Thoracic aorta (tissue), 2 donors: ENCODE measurements at regions not wholly inside any gene's neighbourhood (a gene's known extent, or its start where the extent isn't known, plus 50 kb on each side); places are given as distances from the start of the nearest gene placed in this dataset.

Source experiments
- ATAC-seq: fragments of 150-250 bp; one replicate; pipeline ENCODE4 v1.8.0; 2017; ENCODE audit warnings: low read depth; ENCODE audit not compliant: insufficient number of reproducible peaks, low FRiP score
- DNase-seq: peaks from one replicate; pipeline ENCODE4 v3.0.0-alpha.2; 2020; ENCODE audit warnings: low spot score
- H3K27ac ChIP-seq, 2 donors: fragments of 200-600 bp; sonication (generic); 1 replicate in 1 of 2; 2 replicates in 1 of 2; pipeline ENCODE4 v1.5.1; 2016; ENCODE audit warnings: mild to moderate bottlenecking in 2 of 2, moderate library complexity in 2 of 2
- H3K27me3 ChIP-seq: fragments of 200-600 bp; sonication (generic); replicated peaks from 2 replicates; pipeline ENCODE4 v1.6.0; 2016; ENCODE audit warnings: mild to moderate bottlenecking; ENCODE audit not compliant: insufficient read depth
- H3K36me3 ChIP-seq: fragments of 200-600 bp; sonication (generic); one replicate; pipeline ENCODE4 v1.5.1; 2016
- H3K4me1 ChIP-seq, 2 donors: fragments of 200-600 bp; sonication (generic); 1 replicate in 1 of 2; 2 replicates in 1 of 2; pipeline versions ENCODE4 v1.5.1 to v1.6.0; 2016; ENCODE audit warnings: low read depth in 2 of 2, mild to moderate bottlenecking in 1 of 2; ENCODE audit not compliant: control insufficient read depth in 1 of 2
- H3K4me3 ChIP-seq: fragments of 200-600 bp; sonication (generic); 2 replicates; pipeline ENCODE4 v1.5.1; 2016; ENCODE audit warnings: mild to moderate bottlenecking
- H3K9me3 ChIP-seq: fragments of 200-600 bp; sonication (generic); 2 replicates; pipeline ENCODE4 v1.5.1; 2016
- TF ChIP-seq, protein P1 (sequence below): fragments of 200-600 bp; sonication (generic); IDR thresholded peaks from one replicate; pipeline ENCODE4 v1.5.1; 2019; ENCODE audit warnings: antibody characterized with exemption

DNA sequence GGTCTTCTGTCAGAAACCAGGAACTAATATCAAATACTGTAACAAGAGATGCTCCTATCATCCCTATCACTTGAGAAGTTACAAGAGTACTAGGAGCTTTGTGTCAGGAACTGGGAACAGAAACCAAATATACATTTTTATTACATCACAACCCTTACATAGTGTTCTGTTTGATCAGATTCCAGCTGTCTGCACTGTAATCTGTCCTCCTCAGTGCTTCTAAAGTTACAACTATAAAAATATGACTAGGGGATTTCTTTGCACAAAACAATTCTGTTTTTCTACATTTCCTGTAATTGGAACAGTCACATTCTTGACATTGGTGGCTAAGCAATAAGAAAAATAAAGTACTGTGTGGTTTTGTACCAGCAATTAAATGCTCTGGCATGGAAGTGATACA lies 686.0 kb downstream of the PDHA2 start:
- H3K27ac ChIP-seq, result no peak overlapping the region
- no peaks in the 10 kb centered on the region for H3K9me3 ChIP-seq
- DNase-seq, result no peak
- no peak overlapping the region for H3K4me3 ChIP-seq
- no peak for ATAC-seq
- H3K36me3 ChIP-seq, result no peaks in the 10 kb centered on the region
- TF ChIP-seq, protein P1, sequence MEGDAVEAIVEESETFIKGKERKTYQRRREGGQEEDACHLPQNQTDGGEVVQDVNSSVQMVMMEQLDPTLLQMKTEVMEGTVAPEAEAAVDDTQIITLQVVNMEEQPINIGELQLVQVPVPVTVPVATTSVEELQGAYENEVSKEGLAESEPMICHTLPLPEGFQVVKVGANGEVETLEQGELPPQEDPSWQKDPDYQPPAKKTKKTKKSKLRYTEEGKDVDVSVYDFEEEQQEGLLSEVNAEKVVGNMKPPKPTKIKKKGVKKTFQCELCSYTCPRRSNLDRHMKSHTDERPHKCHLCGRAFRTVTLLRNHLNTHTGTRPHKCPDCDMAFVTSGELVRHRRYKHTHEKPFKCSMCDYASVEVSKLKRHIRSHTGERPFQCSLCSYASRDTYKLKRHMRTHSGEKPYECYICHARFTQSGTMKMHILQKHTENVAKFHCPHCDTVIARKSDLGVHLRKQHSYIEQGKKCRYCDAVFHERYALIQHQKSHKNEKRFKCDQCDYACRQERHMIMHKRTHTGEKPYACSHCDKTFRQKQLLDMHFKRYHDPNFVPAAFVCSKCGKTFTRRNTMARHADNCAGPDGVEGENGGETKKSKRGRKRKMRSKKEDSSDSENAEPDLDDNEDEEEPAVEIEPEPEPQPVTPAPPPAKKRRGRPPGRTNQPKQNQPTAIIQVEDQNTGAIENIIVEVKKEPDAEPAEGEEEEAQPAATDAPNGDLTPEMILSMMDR, result no peak
- no peaks in the 10 kb centered on the region for H3K27me3 ChIP-seq
- H3K4me1 ChIP-seq, result no peaks in the 10 kb centered on the region

DNA sequence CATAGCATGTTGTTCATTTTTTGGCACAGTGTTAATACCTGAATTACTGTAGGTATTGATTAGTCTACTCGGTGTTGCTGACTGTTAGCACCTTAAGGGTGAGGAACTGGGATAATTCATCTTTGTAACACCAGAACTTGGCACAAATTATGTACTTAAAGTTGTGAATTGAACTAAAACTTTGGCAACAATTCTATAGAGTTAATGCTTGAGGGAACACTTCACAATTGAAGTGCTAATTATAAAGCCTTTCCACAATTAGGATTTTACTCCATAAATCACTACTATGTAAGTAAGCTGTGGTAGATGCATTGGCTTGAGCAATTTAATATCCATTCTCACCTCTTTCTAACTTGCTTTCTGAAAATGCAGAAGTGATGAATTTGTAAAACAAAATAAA lies 686.7 kb downstream of the PDHA2 start:
- Histone ChIP-seq H3K36me3 (no peaks in the 10 kb centered on the region), H3K4me3 (no peak overlapping the region), H3K27ac (no peak overlapping the region), H3K4me1 (no peaks in the 10 kb centered on the region), H3K27me3 (no peaks in the 10 kb centered on the region), H3K9me3 (no peaks in the 10 kb centered on the region)
- DNase-seq, result no peak
- ATAC-seq, result no peak
- TF ChIP-seq, protein P1, result no peak

DNA sequence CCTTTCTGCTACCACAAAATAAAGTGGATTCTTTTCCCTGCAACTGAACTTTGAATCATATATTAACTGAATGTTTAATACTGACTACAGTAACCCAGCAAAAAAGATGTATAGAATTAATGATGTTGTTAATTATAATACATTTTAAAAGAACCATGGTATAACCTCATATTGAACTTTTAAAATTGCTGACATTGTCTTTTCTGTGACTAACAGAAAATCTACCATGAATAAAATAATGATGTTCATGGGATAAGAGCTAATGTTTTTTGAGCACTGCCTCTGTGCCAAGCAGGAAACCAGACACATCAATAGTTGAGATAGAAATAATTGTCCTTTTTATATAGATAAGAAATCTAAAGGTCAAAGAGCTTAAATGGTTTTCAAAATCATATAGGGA lies 691.9 kb downstream of the PDHA2 start:
- Histone ChIP-seq H3K36me3 (no peaks in the 10 kb centered on the region), H3K9me3 (no peaks in the 10 kb centered on the region), H3K4me3 (no peak overlapping the region), H3K27me3 (no peaks in the 10 kb centered on the region), H3K4me1 (no peaks in the 10 kb centered on the region), H3K27ac (no peak overlapping the region)
- DNase-seq, result no peak
- TF ChIP-seq, protein P1, result no peak
- ATAC-seq, result no peak

DNA sequence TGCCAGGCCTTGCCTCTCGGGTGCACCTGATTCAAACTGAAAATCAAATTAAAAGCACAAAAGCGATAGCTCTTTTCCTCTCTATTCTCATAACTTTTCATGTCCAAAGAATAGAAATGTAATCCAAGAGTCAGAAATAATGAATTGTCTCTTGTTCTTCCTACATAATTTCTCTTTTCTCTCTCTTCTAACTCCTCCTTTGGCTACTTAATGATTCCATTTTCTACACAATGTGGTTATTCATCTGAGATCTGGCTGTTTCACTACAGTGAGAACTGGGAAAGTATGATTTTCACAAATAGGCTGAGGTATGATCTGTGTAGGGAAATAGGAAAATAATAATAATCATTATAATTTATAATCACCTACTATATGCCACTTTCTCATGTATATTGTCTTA lies 703.5 kb downstream of the PDHA2 start:
- Histone ChIP-seq H3K36me3 (no peaks in the 10 kb centered on the region), H3K4me3 (no peak overlapping the region), H3K27ac (no peak overlapping the region), H3K27me3 (no peaks in the 10 kb centered on the region), H3K9me3 (no peaks in the 10 kb centered on the region), H3K4me1 (no peaks in the 10 kb centered on the region)
- DNase-seq (no peak), ATAC-seq (no peak)
- TF ChIP-seq, protein P1, result no peak

DNA sequence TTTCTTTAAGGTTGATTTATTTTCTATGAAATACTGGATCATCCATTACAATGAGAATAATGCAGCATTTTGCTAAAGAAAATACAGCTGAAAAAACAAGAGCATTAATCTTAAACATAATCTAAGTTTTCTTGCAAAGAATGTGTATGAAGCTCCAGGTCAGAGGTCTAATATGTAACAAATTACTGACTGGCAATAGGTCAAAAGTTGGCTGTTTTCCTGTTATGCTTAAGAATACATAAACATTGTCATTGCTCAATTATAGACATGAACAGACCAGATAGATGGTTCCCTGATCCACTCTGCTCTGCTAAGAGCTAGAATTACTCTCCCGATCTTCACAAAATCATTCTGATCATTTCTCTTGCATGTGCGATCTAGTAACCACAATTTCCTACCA lies 718.6 kb downstream of the PDHA2 start:
- no peak for DNase-seq
- ATAC-seq, result no peak
- Histone ChIP-seq H3K4me1 (no peaks in the 10 kb centered on the region), H3K27ac (no peak overlapping the region), H3K4me3 (no peak overlapping the region), H3K36me3 (no peaks in the 10 kb centered on the region), H3K27me3 (no peaks in the 10 kb centered on the region), H3K9me3 (no peaks in the 10 kb centered on the region)
- TF ChIP-seq, protein P1, result no peak
